ENCODE measurements at regions not wholly inside any gene's neighbourhood (a gene's known extent, or its start where the extent isn't known, plus 50 kb on each side); places are given as distances from the start of the nearest gene placed in this dataset.
A peak's percentile ranks its signal among the peaks of the same experiment; 100 is the strongest.
"Not testable (repeated sequence)": the region's sequence is repeated elsewhere in the genome, so short reads cannot be mapped to it uniquely, and the experiment has no call there.

DNA sequence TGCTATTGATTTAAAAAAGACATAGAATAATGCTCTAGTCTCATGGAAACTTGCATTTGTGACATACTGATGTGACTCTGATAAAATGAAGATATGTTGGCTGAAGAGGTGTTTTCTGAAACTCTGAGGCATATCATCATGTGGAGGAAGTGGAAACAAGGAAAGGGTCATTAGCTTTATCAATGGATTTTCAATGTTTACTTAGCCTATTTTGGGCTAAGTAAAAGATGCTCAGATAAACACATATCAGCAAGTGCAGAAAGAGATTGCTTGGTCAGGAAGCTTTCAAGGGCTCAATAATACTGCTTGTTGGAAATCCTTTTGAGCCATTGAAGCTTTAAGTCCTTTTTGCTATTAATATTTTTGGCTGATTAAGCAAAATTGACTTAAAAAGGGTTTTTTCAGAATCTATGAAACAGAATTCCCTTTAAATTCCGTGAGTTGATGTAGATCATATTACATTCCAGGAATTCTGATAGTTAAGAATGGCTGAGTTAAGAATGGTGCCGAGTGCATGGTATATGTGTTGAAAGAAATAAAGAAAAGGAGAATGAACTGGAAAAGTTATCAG, 952.8 kb upstream of the SPRY2 start:
- DNase-seq (ENCODE audit: low spot score): no peak

DNA sequence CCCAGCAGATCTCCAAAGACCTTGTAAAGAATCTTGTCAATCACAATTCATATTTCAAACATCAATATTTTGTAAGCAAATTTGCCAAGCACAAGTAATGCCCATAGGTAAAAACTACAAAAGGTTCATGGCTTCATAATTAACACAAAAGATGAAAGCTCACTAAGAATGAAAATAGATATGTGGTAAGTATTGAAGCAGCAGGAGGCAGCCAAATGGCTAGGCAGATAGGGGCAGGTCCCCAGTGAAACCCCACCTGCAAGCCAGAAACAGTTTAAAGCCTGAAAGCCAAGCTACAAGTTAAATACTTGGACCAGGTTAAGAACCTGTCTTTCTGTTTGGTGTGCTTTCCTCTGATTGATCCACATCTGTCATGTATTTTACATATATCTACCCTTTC, 942.6 kb upstream of the SPRY2 start:
- no peak for DNase-seq (ENCODE audit: low spot score)

DNA sequence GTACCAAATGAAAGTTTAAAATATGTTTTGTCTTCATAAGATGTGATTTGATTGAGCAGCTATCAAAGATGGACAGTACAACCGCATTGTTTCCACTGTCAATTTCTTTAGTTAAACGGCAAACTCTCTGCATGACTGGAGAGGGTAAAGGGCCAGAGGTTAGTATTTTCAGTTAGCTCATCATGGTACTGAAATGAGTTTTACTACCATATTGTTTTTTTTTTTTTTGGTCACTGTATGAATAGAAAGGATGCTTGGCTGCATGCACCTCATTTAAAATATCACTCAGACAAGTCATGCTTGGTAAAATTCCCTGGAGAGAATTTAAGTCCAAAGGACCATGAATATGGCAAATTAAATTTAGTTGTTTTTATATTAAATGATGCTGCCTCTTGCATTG, 942.1 kb upstream of the SPRY2 start:
- no peak for DNase-seq (ENCODE audit: low spot score)

DNA sequence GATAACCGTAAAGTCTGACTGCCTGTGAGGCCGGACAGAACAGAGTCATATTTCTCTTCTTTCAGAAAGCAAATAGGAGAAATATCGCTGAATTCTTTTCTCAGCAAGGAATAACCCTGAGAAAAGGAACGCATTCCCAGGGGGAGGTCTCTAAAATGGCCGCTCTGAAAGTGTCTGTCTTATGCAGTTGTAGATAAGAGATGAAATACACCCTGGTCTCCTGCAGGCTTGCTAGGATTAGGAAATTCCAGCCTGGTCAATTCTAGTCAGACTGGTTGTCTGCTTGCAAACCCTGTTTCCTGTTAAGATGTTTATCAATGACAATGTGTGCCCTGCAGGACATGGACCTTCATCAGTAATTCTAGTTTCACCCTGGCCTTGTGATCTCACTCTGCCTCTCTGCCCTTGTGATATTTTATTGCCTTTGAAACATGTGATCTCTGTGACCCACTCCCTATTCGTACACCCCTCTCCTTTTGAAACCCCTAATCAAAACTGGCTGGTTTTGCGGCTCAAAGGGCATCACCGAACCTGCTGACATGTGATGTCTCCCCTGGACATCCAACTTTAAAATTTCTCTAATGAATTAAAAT, 934.8 kb upstream of the SPRY2 start:
- DNase-seq (ENCODE audit: low spot score): no peak

DNA sequence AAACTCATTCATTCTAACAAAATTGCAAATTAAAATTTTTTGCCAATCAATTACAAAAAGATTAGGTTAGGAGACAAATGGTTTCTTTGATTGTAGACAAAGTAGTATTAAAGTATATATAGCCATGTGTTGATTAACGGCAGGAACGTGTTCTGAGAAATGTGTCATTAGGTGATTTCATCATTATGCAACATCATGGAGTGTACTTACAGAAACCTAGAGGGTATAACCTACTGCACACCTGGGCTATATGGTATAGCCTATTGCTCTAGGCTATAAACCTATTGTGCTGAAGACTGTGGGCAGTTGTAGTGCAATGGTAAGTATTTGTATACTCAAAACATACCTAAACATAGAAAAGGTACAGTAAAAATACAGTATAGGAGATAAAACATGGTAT, 906.8 kb upstream of the SPRY2 start:
- DNase-seq (ENCODE audit: low spot score): no peak

DNA sequence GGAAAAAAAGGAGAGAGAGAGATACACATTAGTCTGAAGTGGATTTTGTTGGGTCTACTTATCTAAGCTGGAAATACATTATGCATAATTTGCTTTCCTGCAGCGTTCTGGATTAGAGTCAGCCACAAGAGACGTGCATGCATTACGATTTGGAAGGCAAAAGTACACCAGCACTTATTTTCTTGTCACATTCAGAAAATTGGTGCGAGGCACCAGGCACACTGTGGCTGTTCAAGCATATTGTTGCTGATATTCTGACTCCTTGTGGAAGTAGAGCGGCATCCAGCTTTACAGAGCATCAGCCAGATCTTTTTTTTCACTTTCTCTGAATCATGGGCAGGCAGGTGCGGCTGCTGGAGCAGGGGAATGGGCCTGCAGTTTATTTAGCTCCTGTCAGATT, 905.6 kb upstream of the SPRY2 start:
- DNase-seq (ENCODE audit: low spot score): no peak

DNA sequence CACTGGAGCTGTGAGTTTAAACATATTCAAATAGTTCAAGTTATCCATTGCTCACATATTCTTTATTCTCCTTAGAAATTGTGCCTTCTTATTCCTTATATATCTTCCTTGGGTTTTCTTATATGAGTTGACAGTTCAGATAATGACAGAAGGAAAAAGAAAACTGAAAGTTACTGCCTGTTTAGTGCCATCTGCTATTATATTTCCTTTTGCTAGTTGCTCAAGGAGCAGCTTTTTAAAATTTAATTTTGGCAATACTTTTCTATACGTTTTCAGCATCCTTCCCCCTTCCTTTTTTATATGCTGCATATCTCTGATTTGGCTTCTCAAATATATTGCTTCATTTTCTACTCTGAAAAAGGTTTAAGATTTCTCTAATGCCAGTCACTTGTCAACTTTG, 903.1 kb upstream of the SPRY2 start:
- no peak for DNase-seq (ENCODE audit: low spot score)

DNA sequence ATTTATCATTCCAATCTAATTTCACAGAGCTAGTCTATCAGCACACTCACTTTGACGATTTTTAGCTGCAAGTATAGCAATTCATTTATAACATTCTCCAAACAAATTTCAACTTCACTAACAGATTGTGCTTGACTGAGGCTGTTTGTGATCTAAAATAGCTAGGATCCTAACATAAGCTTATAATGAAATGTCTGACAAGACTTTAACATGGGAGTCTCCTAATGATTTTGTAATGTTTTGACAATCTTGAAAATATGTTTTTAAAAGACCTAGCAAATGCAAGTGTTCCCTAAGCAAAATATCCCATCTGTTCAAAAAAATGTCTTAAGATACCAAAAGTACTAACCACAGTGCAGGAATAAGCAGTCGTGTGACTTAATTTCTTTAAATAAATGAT, 889.5 kb upstream of the SPRY2 start:
- DNase-seq (ENCODE audit: low spot score): no peak

DNA sequence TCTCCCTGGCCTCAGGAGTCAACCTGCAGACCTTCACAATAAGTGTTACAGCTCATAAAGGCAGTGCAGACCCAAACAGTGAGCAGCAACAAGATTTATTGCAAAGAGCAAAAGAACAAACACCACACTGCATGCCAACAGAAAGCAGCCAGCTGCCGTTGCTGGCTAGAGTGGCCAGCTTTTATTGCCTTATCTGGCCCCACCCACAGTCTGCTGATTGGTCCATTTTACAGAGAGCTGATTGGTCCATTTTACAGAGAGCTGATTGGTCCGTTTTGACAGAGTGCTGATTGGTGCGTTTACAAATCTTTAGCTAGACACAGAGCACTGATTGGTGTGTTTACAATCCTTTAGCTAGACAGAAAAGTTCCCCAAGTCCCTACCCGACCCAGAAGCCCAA, 885.9 kb upstream of the SPRY2 start:
- not testable (repeated sequence) for DNase-seq (ENCODE audit: low spot score)

DNA sequence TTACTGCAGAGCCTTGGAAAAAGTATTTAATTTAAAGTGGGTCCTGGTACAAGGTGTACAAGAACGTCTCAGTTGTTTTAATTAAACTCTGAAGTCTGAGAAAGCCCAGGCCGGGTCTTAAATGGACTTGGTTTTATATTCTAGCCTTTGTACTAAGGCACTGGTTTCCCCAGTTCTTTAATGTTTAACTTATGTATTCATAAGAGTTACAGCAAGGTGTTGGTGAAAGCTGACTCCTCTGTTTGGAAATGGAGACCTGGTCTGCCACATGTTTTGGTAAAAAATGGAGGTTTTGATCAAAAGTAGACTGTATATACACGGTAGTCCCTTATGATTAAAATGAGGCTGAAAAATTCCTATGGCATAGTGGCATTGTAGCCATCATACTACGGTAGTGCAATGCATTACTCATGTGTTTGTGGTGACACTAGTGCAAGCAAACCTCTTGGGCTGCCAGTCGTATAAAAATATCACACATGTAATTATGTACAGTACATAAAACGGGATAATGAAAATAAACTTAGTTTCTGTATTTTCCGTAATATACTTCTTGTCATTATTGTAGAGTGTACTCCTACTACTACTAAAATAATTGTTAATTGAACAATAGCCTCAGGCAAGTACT, 883.4 kb upstream of the SPRY2 start:
- no peak for DNase-seq (ENCODE audit: low spot score)

DNA sequence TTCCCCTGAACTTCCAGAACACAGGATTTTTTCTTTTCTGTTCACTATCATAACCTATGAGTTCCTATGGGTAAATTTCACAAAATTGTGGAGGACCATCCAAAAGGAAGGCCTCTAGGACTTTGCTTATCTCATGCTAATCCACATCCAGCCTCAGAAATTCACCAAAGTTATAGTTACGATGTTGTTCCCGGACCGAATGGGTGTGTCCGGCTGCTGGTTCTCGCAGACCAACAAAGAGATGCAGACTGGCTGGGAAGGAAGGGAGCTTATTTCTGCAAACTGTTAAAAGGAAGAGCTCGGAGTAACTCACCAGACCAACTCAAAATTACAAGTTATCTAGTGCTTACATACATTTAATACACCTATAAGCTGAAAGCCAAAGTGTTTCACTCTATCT, 882.9 kb upstream of the SPRY2 start:
- DNase-seq (ENCODE audit: low spot score): no peak

DNA sequence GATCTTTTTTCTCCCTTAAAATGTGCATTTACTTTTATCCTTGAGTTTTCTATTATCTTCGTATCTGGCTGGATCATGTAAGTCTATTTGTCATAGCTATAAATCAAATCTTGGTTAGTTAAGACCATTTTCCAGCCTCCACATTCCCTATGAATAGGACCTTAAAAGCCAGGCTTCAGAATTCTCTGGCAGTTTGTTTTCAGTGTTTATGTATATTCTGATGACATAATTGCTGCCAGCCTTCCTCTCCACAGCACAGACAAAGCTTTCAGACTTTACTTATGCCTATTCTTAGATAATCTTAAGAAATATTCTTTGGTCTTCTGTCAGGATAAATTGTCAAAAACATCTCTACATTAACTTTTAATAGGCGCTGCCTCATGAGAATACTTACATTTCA, 870.8 kb upstream of the SPRY2 start:
- DNase-seq (ENCODE audit: low spot score): no peak

DNA sequence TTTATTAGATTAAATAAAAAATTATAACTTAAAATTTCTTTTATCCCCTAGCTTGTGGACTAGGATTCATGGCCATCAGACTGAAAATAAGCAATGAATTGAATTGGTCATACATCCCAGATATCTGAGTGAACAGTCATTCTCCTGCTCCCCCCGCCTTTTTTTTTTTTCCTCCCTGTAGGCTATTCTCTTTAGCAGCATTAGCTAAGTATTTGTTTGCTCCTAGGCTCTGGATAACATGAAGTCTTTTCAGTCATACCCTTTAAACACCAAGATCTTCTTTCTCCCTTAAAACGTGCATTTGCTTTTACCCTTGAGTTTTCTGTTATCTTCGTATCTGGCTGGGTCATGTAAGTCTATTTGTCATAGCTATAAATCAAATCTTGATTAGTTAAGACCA, 866.7 kb upstream of the SPRY2 start:
- DNase-seq (ENCODE audit: low spot score): no peak

DNA sequence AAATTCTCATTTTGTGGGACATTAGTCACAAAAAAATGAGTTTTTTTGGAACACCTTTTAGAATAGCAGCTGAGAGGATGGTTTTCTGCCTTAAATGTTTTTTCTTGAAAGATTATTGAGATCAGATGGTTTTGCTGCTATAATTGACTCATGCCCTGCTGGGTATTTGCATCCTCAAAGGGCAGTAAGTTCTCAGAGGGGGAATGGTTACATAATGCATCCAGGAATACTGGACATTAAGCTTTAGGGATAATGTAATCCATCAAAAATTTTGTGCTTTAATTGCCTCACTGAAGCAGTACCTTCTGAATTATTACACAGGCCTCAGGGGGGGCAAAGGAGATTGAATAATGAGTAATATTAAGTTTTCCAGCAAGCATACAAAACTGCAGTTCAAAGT, 866.3 kb upstream of the SPRY2 start:
- DNase-seq (ENCODE audit: low spot score): no peak

DNA sequence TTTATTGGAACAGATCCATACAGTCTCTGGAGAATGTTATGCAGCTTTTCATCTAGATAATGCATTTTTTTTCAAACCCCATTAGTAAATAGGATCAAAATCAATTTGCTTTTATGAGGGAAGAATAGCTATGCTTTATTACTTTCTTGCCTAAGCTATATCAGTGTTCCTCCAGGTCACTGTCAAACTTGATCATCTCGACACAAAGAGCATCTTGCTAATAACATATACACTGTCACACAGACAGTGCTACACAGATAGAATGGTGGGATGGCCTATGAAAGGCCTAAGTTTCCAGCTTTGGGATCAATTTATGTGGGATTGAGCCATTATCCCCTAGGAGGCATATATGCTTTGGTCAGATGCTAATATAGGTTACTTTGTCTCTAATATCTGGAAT, 862.9 kb upstream of the SPRY2 start:
- DNase-seq (ENCODE audit: low spot score): no peak

DNA sequence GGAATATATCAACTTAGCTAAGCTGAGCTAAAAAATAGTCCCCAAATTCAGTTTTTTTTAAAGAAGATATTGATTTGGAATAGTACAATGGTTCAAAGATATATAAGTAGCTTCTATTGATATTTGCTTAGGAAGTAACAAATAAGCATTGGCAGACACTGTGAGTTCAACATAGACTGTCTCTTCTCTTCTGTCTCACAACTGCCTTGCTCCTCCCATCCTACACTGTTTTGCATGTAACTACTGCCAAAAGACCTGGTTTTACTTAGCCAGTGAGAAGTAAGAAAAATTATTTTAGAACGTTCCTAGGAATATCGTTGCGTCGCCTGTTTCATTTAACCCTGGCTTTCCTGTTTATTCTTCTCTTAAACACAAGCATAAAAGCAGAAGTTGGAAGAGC, 859.0 kb upstream of the SPRY2 start:
- DNase-seq (ENCODE audit: low spot score): no peak

DNA sequence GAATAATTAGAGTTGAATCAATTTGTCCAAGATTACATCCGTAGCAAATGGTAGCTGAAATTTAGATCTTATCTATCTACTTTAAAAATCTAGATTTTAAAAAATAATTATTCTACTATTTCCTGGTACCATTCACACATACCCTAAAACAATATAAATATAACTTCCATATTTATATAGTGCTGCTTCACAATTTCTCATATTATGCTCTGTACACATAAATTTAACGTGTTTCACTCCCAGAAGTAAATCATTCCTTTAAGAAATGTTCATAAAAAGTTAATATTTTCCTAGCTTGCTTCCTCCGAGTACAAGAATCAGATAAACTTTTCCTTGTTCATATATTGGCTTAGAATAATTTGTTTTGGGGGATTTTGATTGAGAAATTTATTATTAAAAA, 857.0 kb upstream of the SPRY2 start:
- no peak for DNase-seq (ENCODE audit: low spot score)

DNA sequence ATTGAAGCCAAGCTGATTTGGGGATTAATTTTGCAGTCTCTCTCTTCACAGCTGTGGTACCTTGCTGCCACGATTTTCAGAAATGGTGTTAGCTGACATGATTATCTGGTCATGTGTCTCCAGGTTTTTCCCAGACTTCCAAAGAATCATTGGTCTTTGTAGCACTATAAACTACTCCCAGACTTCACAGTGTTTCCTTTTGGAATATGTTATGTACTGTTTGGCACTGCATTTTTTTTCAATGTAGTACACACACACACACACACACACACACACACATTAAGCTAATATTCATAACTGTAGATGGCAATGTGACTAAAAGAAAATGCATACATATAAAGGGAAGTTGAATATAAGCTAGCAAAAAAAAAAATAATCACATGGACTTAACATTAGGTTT, 856.6 kb upstream of the SPRY2 start:
- no peak for DNase-seq (ENCODE audit: low spot score)

DNA sequence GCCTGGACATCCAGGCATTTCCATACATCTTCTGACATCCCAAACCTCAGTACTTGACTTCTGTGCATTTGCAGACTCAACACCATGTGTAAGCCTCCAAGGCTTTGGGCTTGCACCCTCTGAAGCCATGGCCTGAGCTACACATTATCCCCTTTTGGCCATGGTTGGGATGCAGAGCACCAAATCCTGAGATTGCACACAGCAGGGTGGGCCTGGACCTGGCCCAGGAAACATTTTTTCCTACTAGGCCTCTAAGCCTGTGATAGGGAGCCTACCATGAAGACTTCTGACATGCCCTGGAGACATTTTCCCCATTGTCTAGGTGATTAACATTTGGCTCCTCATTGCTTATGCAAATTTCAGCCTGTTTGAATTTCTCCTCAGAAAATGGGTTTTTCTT, 853.4 kb upstream of the SPRY2 start:
- DNase-seq (ENCODE audit: low spot score): no peak

DNA sequence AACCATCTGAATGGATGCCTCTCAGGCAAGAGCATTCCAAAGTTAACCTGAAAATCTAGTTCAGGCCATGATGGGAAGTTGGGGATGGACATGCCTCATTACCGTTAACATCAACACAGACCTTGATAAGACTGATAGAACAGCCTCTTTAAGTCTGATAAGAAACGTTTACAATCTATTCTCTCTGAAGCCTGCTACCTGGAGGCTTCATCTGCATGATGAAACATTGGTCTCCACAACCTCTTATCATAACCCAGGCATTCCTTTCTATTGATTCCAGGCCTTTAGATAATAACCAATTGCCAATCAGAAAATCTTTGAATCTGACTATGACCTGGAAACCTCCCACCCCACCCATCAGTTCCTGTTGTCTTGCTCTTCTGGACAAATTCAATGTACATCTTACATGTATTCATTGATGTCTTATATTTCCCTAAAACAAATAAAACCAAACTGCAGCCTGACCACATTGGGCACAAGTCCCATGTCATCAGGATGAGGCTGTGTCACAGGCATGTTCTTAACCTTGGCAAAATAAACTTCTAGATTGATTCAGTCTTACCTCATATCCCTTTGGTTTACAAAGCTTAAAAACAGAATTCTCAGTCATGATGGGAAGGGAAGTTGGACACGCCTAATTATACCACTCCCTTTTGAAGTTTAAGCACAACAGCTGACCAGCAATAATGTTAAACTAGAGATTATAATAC, 843.8 kb upstream of the SPRY2 start:
- peak; percentile 4 for DNase-seq (ENCODE audit: low spot score)

DNA sequence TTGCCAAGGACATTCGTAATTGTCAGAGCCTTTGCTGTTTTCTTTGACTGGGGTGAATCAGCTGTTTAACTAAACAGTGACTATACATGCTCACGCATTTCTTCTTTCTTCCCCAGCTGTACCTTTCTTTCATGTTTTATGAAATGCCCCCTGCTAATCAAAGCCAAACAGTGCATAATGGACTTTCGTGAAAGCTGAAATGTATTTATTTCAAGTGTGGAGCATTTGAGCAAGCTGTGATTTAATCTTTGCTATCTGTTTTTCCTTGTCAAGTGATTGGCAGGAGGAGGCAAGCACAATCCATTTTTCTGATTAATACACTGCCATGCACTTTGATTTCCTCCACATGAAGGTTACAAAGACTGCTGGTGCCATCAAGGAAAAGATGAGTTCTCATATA, 831.7 kb upstream of the SPRY2 start:
- DNase-seq (ENCODE audit: low spot score): no peak

DNA sequence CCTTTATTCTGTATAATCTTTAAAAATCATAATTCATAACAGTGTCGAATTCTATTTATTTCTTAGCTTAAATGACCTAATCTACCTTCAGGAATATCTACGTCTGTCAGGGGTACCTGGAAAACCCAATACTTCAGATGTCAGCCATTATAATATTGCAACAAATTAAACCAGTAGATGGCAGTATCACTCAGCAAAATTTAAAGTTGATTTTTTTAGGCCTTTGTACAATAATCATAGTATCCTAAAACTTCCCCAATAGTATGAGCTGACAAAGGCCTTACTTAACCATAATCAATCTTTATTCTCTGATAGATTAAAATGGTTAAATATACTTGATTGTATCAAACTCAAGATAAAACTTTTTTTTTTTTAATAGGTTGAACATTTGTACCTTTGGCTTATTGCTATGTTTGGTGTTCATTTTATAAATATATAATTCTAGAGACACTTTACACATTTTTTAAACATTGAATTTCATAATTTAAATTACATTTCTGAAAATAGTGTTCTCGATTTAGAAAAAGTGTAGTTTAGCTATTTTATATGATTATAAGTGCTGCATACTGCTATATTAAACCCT, 830.2 kb upstream of the SPRY2 start:
- no peak for DNase-seq (ENCODE audit: low spot score)

DNA sequence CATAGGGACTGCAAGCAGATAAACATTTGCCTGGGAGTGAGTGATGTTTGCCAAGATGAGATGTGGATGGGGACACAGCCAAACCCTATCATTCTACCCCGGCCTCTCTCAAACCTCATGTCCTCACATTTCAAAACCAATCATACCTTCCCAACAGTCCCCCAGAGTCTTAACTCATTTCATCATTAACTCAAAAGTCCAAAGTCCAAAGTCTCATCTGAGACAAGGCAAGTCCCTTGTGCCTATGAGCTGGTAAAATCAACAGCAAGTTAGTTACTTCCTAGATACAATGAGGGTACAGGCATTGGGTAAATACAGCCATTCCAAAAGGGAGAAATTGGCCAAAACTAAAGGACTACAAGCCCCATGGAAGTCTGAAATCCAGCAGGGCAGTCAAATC, 822.9 kb upstream of the SPRY2 start:
- not testable (repeated sequence) for DNase-seq (ENCODE audit: low spot score)

Measured in H4 (cell line).